Cardiac fibroblast (primary cell): ENCODE measurements at regions not wholly inside any gene's neighbourhood (a gene's known extent, or its start where the extent isn't known, plus 50 kb on each side); places are given as distances from the start of the nearest gene placed in this dataset.
"Not testable (repeated sequence)": the region's sequence is repeated elsewhere in the genome, so short reads cannot be mapped to it uniquely, and the experiment has no call there.

Source experiments
- DNase-seq, 2 donors: peaks; one replicate each; pipeline versions ENCODE4 v3.0.0 to v3.0.0-alpha.2; 2010; ENCODE audit warnings: low read depth in 2 of 2
- H3K4me3 ChIP-seq, 2 donors: replicated peaks in 1 of 2; 1 replicate in 1 of 2; 2 replicates in 1 of 2; pipeline ENCODE4 v1.5.1; 2011; ENCODE audit warnings: low read depth in 2 of 2, low read length in 2 of 2, mild to moderate bottlenecking in 2 of 2, moderate library complexity in 1 of 2
- TF ChIP-seq, protein P1 (sequence below): IDR thresholded peaks from one replicate; pipeline ENCODE4 v1.5.1; 2011; ENCODE audit warnings: low read depth, mild to moderate bottlenecking, low read length, inconsistent platforms

DNA sequence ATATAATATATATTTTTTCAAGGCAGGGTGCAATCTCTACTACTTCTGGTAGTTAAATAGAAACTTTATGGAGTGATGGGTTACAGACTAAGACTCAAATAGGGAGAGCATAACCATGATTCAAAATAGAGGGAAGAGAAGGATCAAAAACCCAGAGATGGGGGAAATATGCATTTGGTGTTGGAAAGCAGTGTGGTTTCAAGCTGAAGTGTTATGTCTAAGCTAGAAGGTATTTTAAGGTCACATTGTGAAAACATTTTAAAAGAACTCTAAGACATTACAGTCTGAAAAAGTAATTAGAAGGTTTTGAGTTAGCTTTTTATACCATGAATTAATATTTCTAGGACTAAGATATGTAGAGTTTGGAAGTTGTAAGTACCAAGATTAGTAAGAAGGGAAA is 2741.4 kb downstream of the PCDH9 start:
- DNase-seq = peak in 1 of 2 donors; percentile 26
- H3K4me3 ChIP-seq = no peak overlapping the region
- TF ChIP-seq, protein P1, sequence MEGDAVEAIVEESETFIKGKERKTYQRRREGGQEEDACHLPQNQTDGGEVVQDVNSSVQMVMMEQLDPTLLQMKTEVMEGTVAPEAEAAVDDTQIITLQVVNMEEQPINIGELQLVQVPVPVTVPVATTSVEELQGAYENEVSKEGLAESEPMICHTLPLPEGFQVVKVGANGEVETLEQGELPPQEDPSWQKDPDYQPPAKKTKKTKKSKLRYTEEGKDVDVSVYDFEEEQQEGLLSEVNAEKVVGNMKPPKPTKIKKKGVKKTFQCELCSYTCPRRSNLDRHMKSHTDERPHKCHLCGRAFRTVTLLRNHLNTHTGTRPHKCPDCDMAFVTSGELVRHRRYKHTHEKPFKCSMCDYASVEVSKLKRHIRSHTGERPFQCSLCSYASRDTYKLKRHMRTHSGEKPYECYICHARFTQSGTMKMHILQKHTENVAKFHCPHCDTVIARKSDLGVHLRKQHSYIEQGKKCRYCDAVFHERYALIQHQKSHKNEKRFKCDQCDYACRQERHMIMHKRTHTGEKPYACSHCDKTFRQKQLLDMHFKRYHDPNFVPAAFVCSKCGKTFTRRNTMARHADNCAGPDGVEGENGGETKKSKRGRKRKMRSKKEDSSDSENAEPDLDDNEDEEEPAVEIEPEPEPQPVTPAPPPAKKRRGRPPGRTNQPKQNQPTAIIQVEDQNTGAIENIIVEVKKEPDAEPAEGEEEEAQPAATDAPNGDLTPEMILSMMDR = no peak

DNA sequence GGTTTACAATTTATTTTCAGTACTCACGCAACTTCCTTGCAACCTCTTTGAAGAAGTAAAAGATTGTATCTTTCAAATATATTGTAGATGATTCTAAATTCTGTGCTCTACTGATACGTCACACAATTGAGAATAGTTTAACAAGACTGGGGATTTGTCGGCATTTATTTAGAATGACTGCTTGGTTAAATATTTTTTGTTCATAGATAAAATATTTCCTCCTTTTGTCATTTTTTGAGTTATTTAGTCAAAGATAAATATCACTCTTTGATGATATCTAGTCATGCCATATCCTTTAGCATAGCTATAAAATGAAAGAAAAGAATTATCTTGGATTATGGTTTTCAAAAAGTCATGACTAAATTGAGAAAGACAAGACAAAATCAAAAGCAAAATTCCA is 2747.8 kb downstream of the PCDH9 start:
- TF ChIP-seq, protein P1 = no peak
- DNase-seq = peak in 1 of 2 donors; percentile 8
- H3K4me3 ChIP-seq = no peak overlapping the region

DNA sequence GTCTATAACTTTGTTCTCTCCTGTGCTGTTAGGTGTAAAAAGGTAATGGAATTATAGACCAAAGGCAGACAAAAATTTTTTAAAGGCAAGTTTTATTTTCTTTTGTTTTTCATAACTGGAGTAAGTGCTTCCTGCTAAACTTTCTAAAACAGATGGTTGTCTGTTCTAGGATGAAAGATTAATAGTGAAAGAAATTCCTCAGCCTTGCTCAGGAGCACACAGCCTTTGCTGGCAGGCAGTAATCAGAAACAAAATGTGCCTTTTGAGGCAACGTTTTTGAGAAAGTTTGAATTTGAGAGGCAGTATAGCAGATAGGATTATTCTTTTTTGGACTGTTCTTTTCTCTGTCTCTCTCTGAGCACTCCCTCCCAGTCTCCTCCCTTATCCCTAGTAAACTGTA is 2749.5 kb downstream of the PCDH9 start:
- DNase-seq = no peak
- TF ChIP-seq, protein P1 = no peak

DNA sequence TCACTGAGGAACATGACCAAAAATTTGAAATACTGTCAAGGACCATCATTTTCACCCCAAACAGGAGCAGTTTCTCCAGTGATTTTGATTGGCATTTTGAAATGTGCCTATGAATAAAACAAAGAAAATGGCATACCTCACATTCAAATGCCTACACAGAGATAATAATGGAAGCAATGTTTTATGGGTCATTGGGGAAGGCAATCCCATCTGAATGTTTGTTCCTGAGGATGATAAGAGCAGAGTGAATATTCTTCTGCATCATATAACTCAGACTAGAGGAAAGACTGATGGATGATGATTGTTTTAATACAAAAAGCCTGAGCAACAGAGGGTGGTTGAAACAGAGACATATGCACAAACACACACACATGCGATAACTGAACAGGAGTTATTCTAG is 2749.9 kb downstream of the PCDH9 start:
- TF ChIP-seq, protein P1 = no peak
- H3K4me3 ChIP-seq = no peak overlapping the region
- DNase-seq = no peak

More for the DNA sequence above, 2749.5 kb downstream of the PCDH9 start:
- no peak overlapping the region for H3K4me3 ChIP-seq

DNA sequence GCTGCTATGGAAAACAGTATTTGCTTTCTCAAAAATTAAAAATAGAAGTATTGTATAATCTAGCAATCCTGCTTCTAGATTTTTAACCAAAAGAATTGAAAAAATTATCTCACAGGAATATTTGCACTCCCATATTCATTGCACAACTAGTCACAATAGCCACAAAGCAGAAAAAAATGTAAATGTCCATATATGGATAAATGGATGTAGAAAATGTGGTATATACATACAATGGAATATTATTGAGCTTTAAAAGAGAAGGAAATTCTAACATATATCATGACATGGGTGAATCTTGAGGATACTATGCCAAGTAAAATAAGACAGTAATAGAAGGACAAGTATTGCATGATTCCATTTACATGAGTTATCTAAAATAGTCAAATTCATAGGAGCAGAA is 2753.0 kb downstream of the PCDH9 start:
- H3K4me3 ChIP-seq = no peak overlapping the region
- DNase-seq = no peak
- TF ChIP-seq, protein P1 = no peak

DNA sequence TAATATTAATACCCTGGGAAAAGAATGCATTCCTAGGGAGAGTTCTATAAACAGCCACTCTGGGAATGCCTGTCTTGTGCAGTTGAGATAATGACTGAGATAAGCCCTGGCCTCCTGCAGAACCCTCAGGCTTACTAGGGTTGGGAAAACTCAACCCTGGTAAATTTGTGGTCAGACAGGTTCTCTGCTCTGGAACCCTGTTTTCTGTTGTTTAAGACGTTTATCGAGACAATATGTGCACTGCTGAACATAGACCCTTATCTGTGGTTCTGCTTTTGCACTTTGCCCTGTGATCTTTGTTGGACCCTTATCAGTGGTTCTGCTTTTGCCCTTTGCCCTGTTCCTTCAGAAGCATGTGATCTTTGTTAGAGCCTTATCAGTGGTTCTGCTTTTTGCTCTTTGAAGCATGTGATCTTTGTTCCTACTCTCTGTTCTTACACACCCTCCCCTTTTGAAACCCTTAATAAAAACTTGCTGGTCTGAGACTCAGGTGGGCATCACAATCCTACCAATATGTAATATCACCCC is 2754.0 kb downstream of the PCDH9 start:
- not testable (repeated sequence) for DNase-seq, H3K4me3 ChIP-seq

DNA sequence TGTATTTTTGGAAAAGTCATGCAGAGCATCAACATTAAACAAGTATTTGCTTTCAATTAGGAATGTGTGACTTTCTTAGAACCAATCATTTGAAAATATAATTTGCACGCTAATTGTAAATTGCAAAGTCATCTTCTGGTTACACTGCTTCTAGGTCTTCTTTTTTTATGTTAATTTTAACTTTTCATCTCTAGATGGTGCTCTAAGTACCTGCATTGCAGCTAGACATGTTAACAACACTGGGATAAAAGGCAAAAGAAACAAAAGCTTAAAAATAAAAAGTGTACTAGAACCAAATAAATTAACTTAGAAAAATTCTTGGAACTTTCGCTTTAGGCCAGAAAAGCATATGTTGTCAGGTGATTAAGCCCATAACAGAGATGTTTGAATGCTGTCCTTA is 2758.2 kb downstream of the PCDH9 start:
- H3K4me3 ChIP-seq = no peak overlapping the region
- DNase-seq = peak; percentile 72 to 75
- TF ChIP-seq, protein P1 = peak; percentile 47
